ENCODE measurements at regions not wholly inside any gene's neighbourhood (a gene's known extent, or its start where the extent isn't known, plus 50 kb on each side); places are given as distances from the start of the nearest gene placed in this dataset.

DNA sequence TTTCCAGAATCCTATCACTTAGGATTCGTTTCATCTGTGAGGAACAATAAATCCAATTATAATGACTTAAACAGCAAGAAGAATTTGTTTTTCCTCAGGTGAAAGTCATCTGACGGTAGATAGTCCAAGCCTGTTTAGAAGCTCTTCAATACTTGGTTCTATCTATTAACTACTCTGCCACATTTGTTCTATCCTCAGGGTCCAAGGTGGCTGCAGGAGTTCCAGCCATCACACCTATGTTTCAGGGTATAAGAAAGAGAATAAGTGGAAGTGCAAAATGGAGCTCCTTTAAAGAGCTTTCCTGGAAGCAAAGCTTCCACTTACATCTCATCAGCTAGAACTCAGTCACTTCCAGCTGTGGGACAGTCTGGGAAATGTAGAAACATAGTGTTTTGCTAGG is 72.1 kb upstream of the CCDC60 start:
- DNase-seq, result no peak
- H3K4me3 ChIP-seq, result no peak overlapping the region
- no peaks in the 10 kb centered on the region for H3K36me3 ChIP-seq
- H3K4me1 ChIP-seq, result peaks cover 0 to 19% (median 4%) of the 10 kb centered on the region in 6 donors
- H3K9me3 ChIP-seq, result peaks cover 0 to 30% (median 18%) of the 10 kb centered on the region in 8 donors
- TF ChIP-seq CTCF (IDR thresholded peaks at IDR 0.05 in 8 of 11, conservative IDR thresholded peaks at IDR 0.05 in 3 of 11), result no peak
- TF ChIP-seq POLR2AphosphoS5 (IDR thresholded peaks at IDR 0.05), result no peak
- TF ChIP-seq POLR2A (IDR thresholded peaks at IDR 0.05), result no peak
- no peak overlapping the region for H3K27ac ChIP-seq
- 76 to 86% (median 84%) methylated on average over 2 of the region's 2 CpGs for WGBS, 5 donors
- H3K27me3 ChIP-seq (replicated peaks in 1 of 7), result peaks cover 0 to 6% (median 0%) of the 10 kb centered on the region in 7 donors
- intact Hi-C loops (cut with DNase I; ENCODE audit: low total_unique reads), result no loop called here

DNA sequence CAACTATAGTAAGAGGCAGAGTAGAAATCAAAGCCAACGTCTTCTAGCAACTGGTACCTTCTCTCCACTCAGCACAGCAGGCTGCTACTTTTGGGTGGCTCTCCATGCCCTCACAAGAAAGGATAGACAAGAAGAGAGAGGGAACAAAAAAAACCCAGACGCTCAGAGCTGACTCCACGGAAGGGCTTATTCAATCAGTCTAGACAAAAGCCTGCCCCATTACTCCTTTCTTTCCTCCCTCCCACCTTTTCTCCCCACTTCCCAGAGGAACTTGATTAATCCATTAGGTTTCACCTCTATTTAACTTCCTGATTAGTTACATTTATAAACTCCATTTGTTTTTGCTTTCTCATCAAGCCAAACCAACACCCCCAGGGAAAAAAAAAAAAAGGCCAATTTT is 71.1 kb upstream of the CCDC60 start:
- 65 to 83% (median 83%) methylated on average over 3 of the region's 3 CpGs for WGBS, 5 donors
- intact Hi-C loops (cut with DNase I; ENCODE audit: low total_unique reads), result no loop called here

DNA sequence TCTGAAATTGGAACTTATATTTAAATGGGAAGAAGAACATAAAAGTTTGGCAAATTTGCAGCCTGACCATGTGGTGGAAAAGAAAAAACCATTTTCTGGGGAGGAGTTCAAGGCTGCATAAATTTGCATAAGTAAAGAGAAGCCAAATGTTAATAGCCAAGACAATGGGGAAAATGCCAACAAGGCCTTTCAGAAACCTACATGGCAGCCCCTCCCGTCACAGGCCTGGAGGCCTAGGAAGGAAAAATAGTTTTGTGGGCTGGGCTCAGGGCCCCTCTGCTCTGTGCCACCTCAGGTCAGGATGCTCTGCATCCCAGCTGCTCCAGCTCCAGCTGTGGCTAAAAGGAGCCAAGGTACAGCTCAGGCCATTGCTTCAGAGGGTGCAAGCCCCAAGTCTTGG is 67.6 kb upstream of the CCDC60 start:
- H3K4me1 ChIP-seq, result no peaks in the 10 kb centered on the region
- H3K27me3 ChIP-seq (replicated peaks in 1 of 7), result no peaks in the 10 kb centered on the region
- intact Hi-C loops (cut with DNase I; ENCODE audit: low total_unique reads), result no loop called here
- no peak overlapping the region for H3K4me3 ChIP-seq
- no peak overlapping the region for H3K27ac ChIP-seq
- 25 to 96% (median 91%) methylated on average over 1 of the region's 1 CpG for whole genome bisulfite sequencing, 5 donors
- DNase-seq, result no peak
- H3K36me3 ChIP-seq, result no peaks in the 10 kb centered on the region
- H3K9me3 ChIP-seq, result peaks cover 0 to 55% (median 32%) of the 10 kb centered on the region in 8 donors
- TF ChIP-seq POLR2A (IDR thresholded peaks at IDR 0.05), result no peak
- TF ChIP-seq POLR2AphosphoS5 (IDR thresholded peaks at IDR 0.05), result no peak
- no peak for TF ChIP-seq CTCF (IDR thresholded peaks at IDR 0.05 in 8 of 11, conservative IDR thresholded peaks at IDR 0.05 in 3 of 11)

More for the DNA sequence above, 71.1 kb upstream of the CCDC60 start:
- Histone ChIP-seq H3K27ac (no peak overlapping the region), H3K36me3 (no peaks in the 10 kb centered on the region), H3K27me3 (replicated peaks in 1 of 7) (peaks cover 0 to 6% (median 0%) of the 10 kb centered on the region in 7 donors), H3K4me1 (peaks cover 0 to 13% (median 2%) of the 10 kb centered on the region in 6 donors), H3K9me3 (peaks cover 0 to 41% (median 28%) of the 10 kb centered on the region in 8 donors), H3K4me3 (no peak overlapping the region)
- TF ChIP-seq POLR2A (IDR thresholded peaks at IDR 0.05), result no peak
- TF ChIP-seq CTCF (IDR thresholded peaks at IDR 0.05 in 8 of 11, conservative IDR thresholded peaks at IDR 0.05 in 3 of 11), result no peak
- no peak for TF ChIP-seq POLR2AphosphoS5 (IDR thresholded peaks at IDR 0.05)
- no peak for DNase-seq

DNA sequence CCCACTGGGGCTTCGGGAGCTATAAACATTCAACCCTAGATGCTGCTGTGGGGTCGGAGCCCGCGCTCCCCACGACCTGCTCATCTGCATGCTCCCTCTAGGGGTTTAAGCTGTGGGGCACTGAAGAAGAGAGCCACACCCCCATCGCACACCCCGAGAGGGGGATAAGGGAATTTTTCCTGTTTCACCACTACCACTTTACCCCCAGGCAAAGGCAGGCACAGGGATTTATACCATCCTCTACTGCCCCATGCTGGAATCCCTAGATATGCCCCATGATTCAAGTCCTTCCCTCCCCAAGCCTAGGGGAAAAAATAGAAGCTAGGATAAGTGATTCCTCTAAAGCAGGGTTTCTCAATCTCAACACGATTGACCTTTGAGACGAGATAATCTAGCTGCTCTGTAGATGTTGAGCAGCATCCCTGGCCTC is 59.9 kb upstream of the CCDC60 start:
- no peak for DNase-seq
- Histone ChIP-seq H3K4me1 (peaks cover 0 to 5% (median 0%) of the 10 kb centered on the region in 6 donors), H3K9me3 (peaks cover 0 to 10% (median 0%) of the 10 kb centered on the region in 8 donors), H3K27me3 (replicated peaks in 1 of 7) (no peaks in the 10 kb centered on the region), H3K27ac (no peak overlapping the region), H3K4me3 (no peak overlapping the region), H3K36me3 (no peaks in the 10 kb centered on the region)
- WGBS, 5 donors, result 76 to 86% (median 82%) methylated on average over 8 to 9 of the region's 9 CpGs
- intact Hi-C loops (cut with DNase I; ENCODE audit: low total_unique reads), result no loop called here
- TF ChIP-seq POLR2A (IDR thresholded peaks at IDR 0.05) (no peak), POLR2AphosphoS5 (IDR thresholded peaks at IDR 0.05) (no peak), CTCF (IDR thresholded peaks at IDR 0.05 in 8 of 11, conservative IDR thresholded peaks at IDR 0.05 in 3 of 11) (no peak)
